Hypothalamus (tissue), 51 donors: ENCODE measurements at regions not wholly inside any gene's neighbourhood (a gene's known extent, or its start where the extent isn't known, plus 50 kb on each side); places are given as distances from the start of the nearest gene placed in this dataset.
A peak's percentile ranks its signal among the peaks of the same experiment; 100 is the strongest.
"Not testable (repeated sequence)": the region's sequence is repeated elsewhere in the genome, so short reads cannot be mapped to it uniquely, and the experiment has no call there.

Experiments
- DNase-seq, 51 donors: peaks; one replicate each; lab custom pipeline; 2025; lab: John Stamatoyannopoulos, UW

DNA sequence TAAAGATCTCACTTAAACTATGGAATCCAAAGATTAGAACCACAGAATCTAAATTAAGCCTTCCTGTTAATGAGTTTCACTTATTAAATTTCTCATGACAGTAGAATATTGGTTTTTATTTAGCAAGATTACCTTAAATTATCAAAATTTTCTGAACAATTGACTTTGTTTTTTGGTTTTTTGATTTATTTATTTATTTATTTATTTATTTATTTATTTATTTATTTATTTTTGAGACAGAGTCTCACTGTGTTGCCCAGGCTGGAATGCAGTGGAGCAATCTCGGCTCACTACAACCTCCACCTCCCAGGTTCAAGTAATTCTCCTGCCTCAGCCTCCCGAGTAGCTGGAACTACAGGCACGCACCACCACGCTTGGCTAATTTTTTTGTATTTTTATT is 538.6 kb downstream of the AMY1C start:
- DNase-seq: not testable (repeated sequence)

DNA sequence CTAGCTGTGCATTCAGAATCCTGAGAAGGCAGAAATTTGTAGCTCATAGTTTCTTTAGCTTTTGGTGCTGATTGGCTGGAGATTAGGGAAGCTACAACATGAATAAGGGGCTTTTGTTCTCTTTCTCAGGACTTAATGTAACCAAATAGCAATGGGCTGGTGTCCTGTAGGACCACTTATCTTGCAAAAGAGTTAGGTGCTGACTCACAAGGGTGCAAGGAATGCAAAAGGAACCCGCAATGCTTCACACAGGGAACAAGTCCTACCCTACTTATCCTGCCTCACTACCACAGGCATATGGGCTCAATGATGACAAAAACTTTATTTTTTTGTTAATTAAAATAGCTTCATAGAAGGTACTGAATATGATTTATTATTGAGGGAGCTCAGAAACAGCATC is 541.5 kb downstream of the AMY1C start:
- no peak for DNase-seq

DNA sequence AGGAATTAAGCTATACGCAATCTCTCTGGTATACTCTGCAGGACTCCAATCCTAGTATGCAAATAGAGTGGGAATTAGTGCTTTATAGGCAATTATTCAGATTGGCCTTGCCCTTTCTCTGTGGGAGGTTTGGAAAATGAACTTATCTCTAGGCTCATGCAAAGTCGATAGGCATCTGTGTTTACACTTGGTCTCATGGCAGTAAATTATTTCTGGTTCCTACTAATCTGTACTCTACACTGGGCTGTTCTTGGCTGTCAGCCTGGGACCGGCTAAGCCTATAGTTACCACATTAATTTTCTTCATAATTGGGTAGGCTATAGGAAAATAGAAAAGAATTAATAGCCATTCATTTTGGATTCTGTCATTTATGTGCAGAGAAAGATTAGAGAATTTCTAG is 544.6 kb downstream of the AMY1C start:
- no peak for DNase-seq

DNA sequence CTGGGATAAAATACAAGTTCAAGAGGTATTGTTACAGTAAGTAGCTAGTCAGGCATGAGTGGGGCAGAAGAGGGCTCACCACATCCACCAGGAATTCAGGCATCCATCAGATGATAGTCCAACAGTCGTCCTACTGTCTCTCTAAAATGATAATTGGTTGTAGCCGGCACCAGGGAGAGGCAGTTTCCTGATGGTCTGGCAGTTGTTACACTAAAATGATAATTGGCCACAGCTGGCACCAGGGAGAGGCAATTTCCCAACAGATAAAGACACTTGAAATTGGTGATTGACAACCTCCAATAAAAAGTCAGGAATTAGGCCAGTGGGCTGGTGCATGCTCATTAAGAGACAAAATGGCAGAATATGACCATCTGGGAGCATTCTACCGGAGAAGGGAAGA is 545.8 kb downstream of the AMY1C start:
- DNase-seq: no peak

- DNase-seq: no peak
Observed at GRCh38 chr1:104309673-104310072, 560.0 kb downstream of the AMY1C start.

DNA sequence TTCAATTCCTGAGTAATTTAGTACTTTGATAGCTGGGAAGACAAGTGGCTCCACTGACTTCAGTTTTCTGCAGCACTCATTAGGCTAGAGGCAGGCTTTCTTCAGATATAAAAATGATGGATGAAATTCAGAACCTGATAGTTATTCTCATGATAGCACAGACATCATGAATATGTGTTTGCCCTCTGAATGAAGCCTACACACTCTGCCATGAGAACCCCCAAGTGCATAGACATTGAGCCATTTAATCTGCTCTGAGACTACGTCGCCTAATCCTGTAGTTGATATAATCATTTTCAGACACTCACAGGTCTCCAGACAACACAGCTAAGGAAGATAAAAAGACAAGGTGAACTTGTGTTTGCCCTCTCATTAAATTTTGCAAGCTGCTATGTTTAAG is 566.1 kb downstream of the AMY1C start:
- no peak for DNase-seq

DNA sequence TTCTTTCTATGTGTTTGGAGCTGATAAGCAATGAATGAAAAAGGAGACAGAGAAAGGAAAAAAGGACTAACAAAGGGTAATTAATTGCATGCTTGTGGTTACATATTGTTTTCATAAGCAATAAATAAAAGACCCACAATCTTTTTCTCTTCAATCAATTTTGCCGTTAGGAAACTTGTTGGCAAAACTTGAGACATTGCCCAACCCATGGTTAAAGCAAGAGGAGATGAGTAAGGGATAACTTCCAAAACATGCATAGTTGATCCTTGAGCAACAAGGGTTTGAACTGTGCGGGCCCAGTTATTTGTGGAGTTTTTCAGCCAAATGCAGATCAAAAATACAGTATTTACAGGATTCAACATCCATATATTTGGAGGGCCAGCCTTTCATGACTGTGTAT is 572.4 kb downstream of the AMY1C start:
- no peak for DNase-seq

GRCh38 chr1:104329278-104329677 is 579.6 kb downstream of the AMY1C start:
- no peak for DNase-seq

DNA sequence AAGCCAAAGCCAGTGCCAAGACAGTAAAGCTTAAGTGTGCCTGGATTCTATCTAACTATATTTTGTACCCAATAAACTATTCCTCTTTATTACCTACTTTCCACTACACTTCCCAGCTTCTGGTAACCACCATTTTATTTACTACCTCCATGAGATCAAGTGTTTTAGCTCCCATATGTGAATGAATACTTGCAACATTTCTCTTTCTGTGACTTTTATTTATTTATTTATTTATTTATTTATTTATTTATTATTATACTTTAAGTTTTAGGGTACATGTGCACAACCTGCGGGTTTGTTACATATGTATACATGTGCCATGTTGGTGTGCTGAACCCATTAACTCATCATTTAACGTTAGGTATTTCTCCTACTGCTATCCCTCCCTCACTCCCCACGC is 582.1 kb downstream of the AMY1C start:
- no peak for DNase-seq

DNA sequence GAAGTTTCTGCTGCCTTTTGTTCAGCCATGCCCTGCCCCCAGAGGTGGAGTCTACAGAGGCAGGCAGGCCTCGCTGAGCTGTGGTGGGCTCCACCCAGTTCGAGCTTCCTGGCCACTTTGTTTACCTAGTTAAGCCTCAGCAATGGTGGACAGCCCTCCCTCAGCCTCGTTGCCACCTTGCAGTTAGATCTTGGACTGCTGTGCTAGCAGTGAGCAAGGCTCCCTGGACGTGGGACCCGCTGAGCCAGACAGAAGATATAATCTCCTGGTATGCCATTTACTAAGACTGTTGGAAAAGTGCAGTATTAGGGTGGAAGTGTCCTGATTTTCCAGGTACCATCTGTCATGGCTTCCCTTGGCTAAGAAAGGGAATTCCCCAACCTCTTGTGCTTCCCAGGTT is 588.2 kb downstream of the AMY1C start:
- not testable (repeated sequence) for DNase-seq

- DNase-seq: no peak
Observed at GRCh38 chr1:104341944-104342343, 592.2 kb downstream of the AMY1C start.

GRCh38 chr1:104348277-104348676 is 598.6 kb downstream of the AMY1C start:
- no peak for DNase-seq

DNA sequence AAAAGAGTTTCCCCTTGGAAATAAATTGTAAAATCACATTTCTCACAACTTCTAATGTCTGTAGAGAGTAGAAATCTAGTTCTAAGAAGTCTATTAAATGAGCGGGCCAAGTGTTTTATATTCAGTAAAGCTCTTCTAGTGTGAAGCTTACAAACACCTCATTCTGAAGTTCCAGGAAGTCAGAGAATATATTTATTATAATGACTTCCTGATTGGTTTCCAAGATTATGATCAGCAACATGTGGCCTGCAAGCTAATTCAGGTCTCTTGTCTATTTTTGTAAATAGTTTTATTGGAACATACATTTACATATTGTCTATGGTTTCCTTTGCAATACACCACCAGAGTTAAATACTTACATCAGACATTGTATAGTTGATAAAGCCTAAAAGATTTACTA is 603.9 kb downstream of the AMY1C start:
- DNase-seq: no peak

GRCh38 chr1:104358086-104358485 is 608.4 kb downstream of the AMY1C start:
- no peak for DNase-seq

DNA sequence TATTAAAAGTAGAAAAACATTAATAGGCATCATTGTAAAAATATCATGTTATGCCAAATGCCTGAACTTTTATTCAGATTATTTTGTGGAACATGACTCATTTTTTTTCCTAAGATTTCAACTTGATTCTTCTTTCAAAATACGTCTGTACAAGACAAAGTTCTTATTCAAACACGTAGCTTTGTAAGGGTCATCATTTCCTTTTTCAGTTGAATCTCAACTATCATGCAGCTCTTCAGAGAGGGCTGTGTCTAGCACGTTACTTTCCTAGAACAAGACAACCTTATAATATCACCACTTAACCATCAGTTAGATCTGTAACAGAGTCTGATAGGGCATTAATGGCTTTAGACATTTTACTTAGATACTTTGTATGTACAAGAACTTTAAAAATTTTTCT is 608.9 kb downstream of the AMY1C start:
- peak in 1 of 51 donors; percentile 2 for DNase-seq

GRCh38 chr1:104378414-104378813 is 628.7 kb downstream of the AMY1C start:
- no peak for DNase-seq

DNA sequence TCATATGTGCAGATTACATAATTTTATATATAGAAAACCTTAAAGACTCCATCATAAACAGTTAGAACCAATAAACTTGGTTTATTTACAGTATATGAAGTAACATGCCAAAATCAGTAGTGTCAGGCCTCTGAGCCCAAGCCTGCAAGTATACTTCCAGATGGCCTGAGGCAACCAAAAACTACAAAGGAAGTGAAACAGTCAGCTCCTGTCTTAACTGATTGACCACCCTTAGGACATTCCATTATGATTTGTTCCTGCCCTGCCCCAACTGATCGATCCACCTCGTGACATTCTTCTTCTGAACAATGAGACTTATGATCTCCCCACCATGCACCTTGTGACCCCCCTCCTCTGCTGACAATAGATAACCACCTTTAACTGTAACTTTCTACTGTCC is 630.3 kb downstream of the AMY1C start:
- DNase-seq: no peak

- no peak for DNase-seq
Observed at GRCh38 chr1:104387716-104388508, 638.2 kb downstream of the AMY1C start.

- DNase-seq: no peak
Observed at GRCh38 chr1:104392552-104392951, 642.9 kb downstream of the AMY1C start.

- no peak for DNase-seq
Observed at GRCh38 chr1:104402178-104402577, 652.5 kb downstream of the AMY1C start.

DNA sequence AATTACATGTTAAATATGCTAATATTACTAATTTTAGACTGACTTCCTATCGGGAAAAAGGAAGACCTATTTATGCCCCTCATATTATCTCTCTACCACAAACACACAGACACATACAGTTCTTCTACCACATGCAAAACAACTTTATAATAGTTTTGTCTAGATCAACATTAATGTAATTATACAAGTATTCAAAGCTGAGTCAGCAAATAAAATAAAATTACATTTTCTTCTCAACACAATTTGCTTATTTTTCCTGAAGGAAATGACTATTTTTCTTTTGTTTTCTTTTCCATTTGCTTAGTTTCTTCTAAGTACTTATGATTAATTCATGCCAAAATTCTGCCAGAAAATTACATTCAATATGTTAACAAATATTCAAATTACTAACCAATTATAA is 654.2 kb downstream of the AMY1C start:
- DNase-seq: no peak

- DNase-seq: no peak
Observed at GRCh38 chr1:104406728-104407127, 657.0 kb downstream of the AMY1C start.

DNA sequence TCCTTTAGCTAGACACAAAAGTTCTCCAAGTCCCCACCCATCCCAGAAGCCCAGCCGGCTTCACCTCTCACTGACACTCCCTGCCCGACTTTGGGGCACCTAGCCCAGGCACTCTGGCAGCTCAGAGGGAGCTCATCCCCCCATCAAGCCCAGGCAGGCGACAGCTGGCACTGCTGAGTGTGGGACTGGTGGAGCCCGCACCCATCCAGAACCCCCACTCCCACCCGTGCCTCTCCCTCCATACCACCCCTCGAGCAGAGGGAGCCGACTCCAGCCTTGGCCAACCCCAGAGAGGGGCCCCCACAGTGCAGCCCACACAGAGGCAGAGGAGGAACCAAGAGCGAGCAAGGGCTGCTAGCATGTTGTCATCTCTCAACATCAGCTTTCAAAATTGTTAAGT is 658.6 kb downstream of the AMY1C start:
- no peak for DNase-seq
